Neural progenitor cell (in vitro differentiated cells): ENCODE measurements at regions not wholly inside any gene's neighbourhood (a gene's known extent, or its start where the extent isn't known, plus 50 kb on each side); places are given as distances from the start of the nearest gene placed in this dataset.

Experiments
- CTCF ChIP-seq: fragments of 200-600 bp; sonication (generic); IDR thresholded peaks from 2 replicates; pipeline ENCODE4 v1.5.1; 2017; ENCODE audit warnings: antibody characterized with exemption, mild to moderate bottlenecking
- EZH2 ChIP-seq: fragments of 200-600 bp; sonication (generic); IDR thresholded peaks from 2 replicates; pipeline ENCODE4 v1.6.1; 2017; ENCODE audit warnings: antibody characterized with exemption, mild to moderate bottlenecking, moderate library complexity

- TF ChIP-seq CTCF (no peak), EZH2 (no peak)
Observed at GRCh38 chr1:10943041-10943440, 69.4 kb upstream of the TARDBP start.
